ENCODE measurements at regions not wholly inside any gene's neighbourhood (a gene's known extent, or its start where the extent isn't known, plus 50 kb on each side); places are given as distances from the start of the nearest gene placed in this dataset.

GRCh38 chr5:124660229-124661093 is 86.0 kb downstream of the ZNF608 start:
- no peak overlapping the region for H3K4ac ChIP-seq (replicated peaks; ENCODE audit: insufficient read length, low read depth, low read length)
- no peak for FAIRE-seq
- WGBS, 2 experiments (ENCODE audit: extremely low coverage in 1 of 2, insufficient coverage in 1 of 2, insufficient read length in 1 of 2, insufficient replicate concordance in 2 of 2, low coverage in 1 of 2, low lambda C conversion rate in 2 of 2, missing lambda C conversion rate in 1 of 2) = 46% methylated on average over 6 of the region's 6 CpGs; no CpG with 5 or more reads in 1 of the 2 experiments
- no peak for TF ChIP-seq GTF2F1 (IDR thresholded peaks at IDR 0.05; ENCODE audit: borderline replicate concordance, low read depth, low read length)
- no peak for TF ChIP-seq KDM5A (IDR thresholded peaks at IDR 0.05; ENCODE audit: low read length)
- no peak for TF ChIP-seq SP1 (IDR thresholded peaks at IDR 0.05; ENCODE audit: low read depth, low read length)
- TF ChIP-seq POU5F1 (IDR thresholded peaks at IDR 0.05; ENCODE audit: low read depth, low read length) = 0 out of 2 replicates have a peak, but pooled peaks have one; percentile 35
- 0 out of 3 replicates have a peak, but pooled peaks of 1 of the 2 experiments have one; percentile 9 for TF ChIP-seq EP300 (IDR thresholded peaks at IDR 0.05; ENCODE audit: borderline replicate concordance in 1 of 2, low read depth in 2 of 2, low read length in 2 of 2)
- TF ChIP-seq CBX5 (IDR thresholded peaks at IDR 0.05; ENCODE audit: low read depth, low read length) = no peak
- TF ChIP-seq NANOG (IDR thresholded peaks at IDR 0.05; ENCODE audit: insufficient read depth, low read depth, low read length, poor library complexity, severe bottlenecking) = peak; percentile 30
- TF ChIP-seq TEAD4 (IDR thresholded peaks at IDR 0.05; ENCODE audit: low read depth, low read length) = peak; percentile 94
- no peak for TF ChIP-seq USF2 (IDR thresholded peaks at IDR 0.05; ENCODE audit: low read length)

More at GRCh38 chr5:124660229-124661093, 86.0 kb downstream of the ZNF608 start:
- H2AK5ac ChIP-seq (ENCODE audit: low read depth, low read length) = peak overlapping the region; percentile 90; the same call in 1 of the 2 replicates
- peak overlapping the region; percentile 66; the same call in 1 of the 2 replicates for H2BK20ac ChIP-seq (ENCODE audit: low read length)
- no peak overlapping the region for H4K8ac ChIP-seq (ENCODE audit: extremely low read depth, insufficient read depth, low read length)
- H4K91ac ChIP-seq (replicated peaks; ENCODE audit: insufficient read length, low read length) = no peak overlapping the region
- CTCF ChIA-PET (ENCODE audit: partially characterized antibody) = interaction anchor here (0.8 to 1.7 kb wide), 9 partner anchors 13 to 573 kb away, joined by 3 to 6 read pairs (median 3); no protein-coding TSS in a partner anchor
- H2BK120ac ChIP-seq (replicated peaks; ENCODE audit: low read depth, low read length) = no peak overlapping the region
- H4K20me1 ChIP-seq (replicated peaks in 1 of 2; ENCODE audit: control insufficient read depth in 1 of 2, insufficient read depth in 2 of 2, low read length in 2 of 2) = peaks cover 6 to 9% of the 10 kb centered on the region in 2 experiments
- H3K23ac ChIP-seq (ENCODE audit: insufficient read length) = no peak overlapping the region
- 0 out of 2 replicates have a peak overlapping the region, but pooled peaks have one; percentile 76 for H2BK15ac ChIP-seq (ENCODE audit: low read length)
- no peak overlapping the region for H3K9ac ChIP-seq (replicated peaks in 1 of 4; ENCODE audit: extremely low read depth in 1 of 4, low read depth in 3 of 4, low read length in 3 of 4)
- H2AFZ ChIP-seq (ENCODE audit: low read length) = no peak overlapping the region
- H4K5ac ChIP-seq (ENCODE audit: insufficient read length, low read depth, low read length) = no peak overlapping the region
- no peaks in the 10 kb centered on the region; a peak in 1 of 7 replicates for H3K27me3 ChIP-seq (replicated peaks in 1 of 4; ENCODE audit: control insufficient read depth in 3 of 4, extremely low read depth in 1 of 4, insufficient read depth in 3 of 4, low read length in 3 of 4)
- H3K4me2 ChIP-seq (ENCODE audit: insufficient read depth in 1 of 2, low read depth in 2 of 2, low read length in 2 of 2) = peak overlapping the region; percentile 56 to 62
- peaks cover 0 to 75% of the 10 kb centered on the region in 2 experiments; a peak in 2 of 4 replicates for H3K79me2 ChIP-seq (ENCODE audit: control insufficient read depth in 1 of 2, insufficient read depth in 2 of 2, low read length in 2 of 2)
- H3K18ac ChIP-seq (ENCODE audit: extremely low read depth, low read length) = no peak overlapping the region; the same call in 1 of the 2 replicates
- no peak overlapping the region for H3K56ac ChIP-seq (replicated peaks; ENCODE audit: insufficient read length, low read depth, low read length)
- peak in 1 of 2 experiments; percentile 49 for DNase-seq (ENCODE audit: low read depth in 1 of 2, low spot score in 2 of 2)
- H2BK12ac ChIP-seq (ENCODE audit: low read depth, low read length) = peak overlapping the region; percentile 72
- no peaks in the 10 kb centered on the region for H3K9me3 ChIP-seq (ENCODE audit: insufficient read depth in 2 of 2, low read depth in 1 of 2, low read length in 1 of 2)
- H3K4me3 ChIP-seq (ENCODE audit: extremely low read depth in 1 of 4, insufficient read depth in 2 of 4, low read depth in 3 of 4, low read length in 4 of 4) = peak overlapping the region in 1 of 4 experiments; percentile 36; a peak in 1 of 8 replicates
- 0 out of 2 replicates have a peak overlapping the region, but pooled peaks have one; percentile 9 for H2BK5ac ChIP-seq (ENCODE audit: low read depth, low read length)
- H3K23me2 ChIP-seq (ENCODE audit: low read depth, low read length) = no peaks in the 10 kb centered on the region; the same call in 1 of the 2 replicates
- H3K4me1 ChIP-seq (replicated peaks in 1 of 4; ENCODE audit: control insufficient read depth in 3 of 4, insufficient read depth in 4 of 4, low read length in 3 of 4) = peaks cover 14 to 52% (median 44%) of the 10 kb centered on the region in 4 experiments
- no peaks in the 10 kb centered on the region for H3K36me3 ChIP-seq (ENCODE audit: control insufficient read depth in 2 of 4, insufficient read depth in 4 of 4, low read length in 3 of 4)
- H3K14ac ChIP-seq (ENCODE audit: insufficient read length) = no peak overlapping the region
- H3K27ac ChIP-seq (ENCODE audit: low read depth, low read length) = 0 out of 2 replicates have a peak overlapping the region, but pooled peaks have one; percentile 9
- H3K79me1 ChIP-seq (ENCODE audit: low read depth, low read length) = peaks cover 7% of the 10 kb centered on the region; the same call in 1 of the 2 replicates
- POLR2A ChIA-PET (ENCODE audit: partially characterized antibody) = interaction anchor here (0.9 to 3.2 kb wide), 6 partner anchors 8 to 392 kb away, joined by 3 to 12 read pairs (median 5); no protein-coding TSS in a partner anchor

Measured in H1 (cell line).